HL-60 (cell line): ENCODE measurements at regions not wholly inside any gene's neighbourhood (a gene's known extent, or its start where the extent isn't known, plus 50 kb on each side); places are given as distances from the start of the nearest gene placed in this dataset.

ENCODE experiments used
- CTCF ChIP-seq: IDR thresholded peaks from one replicate; pipeline ENCODE4 v1.5.1; 2011; ENCODE audit warnings: low read length, control low read depth, inconsistent platforms; ENCODE audit not compliant: insufficient read depth
- POLR2AphosphoS5 ChIP-seq: IDR thresholded peaks from 2 replicates; pipeline ENCODE4 v1.6.1; 2012; ENCODE audit warnings: low read depth
- SPI1 ChIP-seq: IDR thresholded peaks from 2 replicates; pipeline ENCODE4 v1.6.1; 2012; ENCODE audit warnings: low read depth, mild to moderate bottlenecking, borderline replicate concordance

GRCh38 chr13:111955412-111956065 lies 111.4 kb upstream of the SOX1 start:
- TF ChIP-seq CTCF (no peak), SPI1 (no peak), POLR2AphosphoS5 (no peak)
